HepG2 (cell line): ENCODE measurements at regions not wholly inside any gene's neighbourhood (a gene's known extent, or its start where the extent isn't known, plus 50 kb on each side); places are given as distances from the start of the nearest gene placed in this dataset.

Experiments used
- ATAC-seq: fragments of 200-7000 bp; cut with Tn5 transposase; 3 replicates; pipeline ENCODE4 v1.9.1; 2020; ENCODE audit warnings: mild to moderate bottlenecking, moderate library complexity
- BruUV-seq: library from RNA; stranded (reverse); fragments of 400-500 nt; replicated peaks from 2 replicates; lab custom pipeline; 2021; lab: Mats Ljungman, UMichigan
- CTCF ChIA-PET: fragments of 300-600 bp; formaldehyde crosslinking; extraction: SDS; loops from one replicate; lab custom pipeline; 2021; ENCODE audit warnings: low total read pairs, inconsistent platforms, low intra/inter-chr PET ratio; lab: Yijun Ruan, JAX
- POLR2A ChIA-PET: fragments of 350-600 bp; sonication (Branson Sonifier 250); formaldehyde crosslinking; loops from one replicate; lab custom pipeline; 2020; ENCODE audit warnings: antibody characterized with exemption, inconsistent platforms; lab: Yijun Ruan, JAX
- DNase-seq: peaks from one replicate; pipeline ENCODE4 v3.0.0-alpha.2; 2015; ENCODE audit warnings: low spot score
- FAIRE-seq: peaks from 3 replicates; lab custom pipeline; 2011; peaks lifted over from hg19 to GRCh38; lab: Jason Lieb, UNC
- H2AFZ ChIP-seq: one replicate; pipeline ENCODE4 v1.6.1; 2011; ENCODE audit warnings: low read length, inconsistent platforms
- H3K27ac ChIP-seq: fragments of 300-600 bp; 3 replicates; pipeline ENCODE4 v1.8.0; 2011; ENCODE audit warnings: mixed run types, mild to moderate bottlenecking, mixed read lengths, low read length, inconsistent platforms; ENCODE audit not compliant: insufficient read depth; ENCODE audit errors: extremely low read length
- H3K27me3 ChIP-seq, 2 experiments: fragments of 200-600 bp in 1 of 2; 2 replicates in 1 of 2; 3 replicates in 1 of 2; pipeline versions ENCODE4 v1.6.0 to v1.8.0; 2011; ENCODE audit warnings: low read length in 2 of 2, mild to moderate bottlenecking in 2 of 2, moderate library complexity in 2 of 2, inconsistent platforms in 1 of 2; ENCODE audit not compliant: insufficient read depth in 2 of 2, control insufficient read depth in 1 of 2
- H3K36me3 ChIP-seq, 2 experiments: fragments of 200-600 bp in 1 of 2; replicated peaks in 1 of 2; 2 replicates in 1 of 2; 3 replicates in 1 of 2; pipeline versions ENCODE4 v1.5.1 to v1.8.0; 2011; ENCODE audit warnings: low read length in 2 of 2, inconsistent platforms in 1 of 2; ENCODE audit not compliant: insufficient read depth in 2 of 2, control insufficient read depth in 1 of 2
- H3K4me1 ChIP-seq: 2 replicates; pipeline ENCODE4 v1.5.1; 2012; ENCODE audit warnings: low read length, inconsistent platforms; ENCODE audit not compliant: insufficient read depth
- H3K4me2 ChIP-seq: 2 replicates; pipeline ENCODE4 v1.6.0; 2011; ENCODE audit warnings: low read depth, low read length, inconsistent platforms
- H3K4me3 ChIP-seq, 3 experiments: fragments of 200-600 bp in 1 of 3; sonication (generic), shearing (Covaris generic) in 1 of 3; replicated peaks in 1 of 3; 2 replicates each; pipeline ENCODE4 v1.5.1; 2011 to 2016; ENCODE audit warnings: low read length in 3 of 3, inconsistent platforms in 2 of 3, low read depth in 2 of 3, mild to moderate bottlenecking in 2 of 3, control low read depth in 1 of 3, mixed read lengths in 1 of 3; ENCODE audit not compliant: insufficient read depth in 1 of 3
- H3K79me2 ChIP-seq: one replicate; pipeline ENCODE4 v1.6.1; 2011; ENCODE audit warnings: low read length, inconsistent platforms; ENCODE audit not compliant: insufficient read depth
- H3K9ac ChIP-seq: 2 replicates; pipeline ENCODE4 v1.6.0; 2011; ENCODE audit warnings: mild to moderate bottlenecking, low read depth, low read length, inconsistent platforms; ENCODE audit not compliant: insufficient read depth
- H3K9me3 ChIP-seq: 2 replicates; pipeline ENCODE4 v1.5.1; 2012; ENCODE audit warnings: mild to moderate bottlenecking, low read length
- H4K20me1 ChIP-seq: 2 replicates; pipeline ENCODE4 v1.6.0; 2011; ENCODE audit warnings: inconsistent platforms, mild to moderate bottlenecking, low read length, moderate library complexity; ENCODE audit not compliant: insufficient read depth
- ARID2 ChIP-seq: sonication (generic); formaldehyde crosslinking; IDR thresholded peaks from 2 replicates; pipeline ENCODE4 v1.8.1; 2022; ENCODE audit warnings: mild to moderate bottlenecking, missing genetic modification reagents, borderline replicate concordance
- ATF6 ChIP-seq: sonication (generic); formaldehyde crosslinking; conservative IDR thresholded peaks from 2 replicates; pipeline ENCODE4 v1.4.0; 2020; ENCODE audit warnings: missing genetic modification reagents
- CC2D1A ChIP-seq: sonication (generic); formaldehyde crosslinking; IDR thresholded peaks from 2 replicates; pipeline ENCODE4 v1.8.1; 2023; ENCODE audit warnings: mild to moderate bottlenecking, missing genetic modification reagents
- EEA1 ChIP-seq: sonication (generic); formaldehyde crosslinking; IDR thresholded peaks from 2 replicates; pipeline ENCODE4 v1.5.1; 2020; ENCODE audit warnings: mild to moderate bottlenecking, missing genetic modification reagents, borderline replicate concordance
- FOXP4 ChIP-seq: sonication (generic); formaldehyde crosslinking; IDR thresholded peaks from 2 replicates; pipeline ENCODE4 v1.4.0; 2020; ENCODE audit warnings: missing genetic modification reagents
- HMGXB4 ChIP-seq, 2 experiments: sonication (generic) in 1 of 2; formaldehyde crosslinking in 1 of 2; IDR thresholded peaks; 2 replicates each; pipeline versions ENCODE4 v1.4.0 to v1.6.1; 2018 to 2020; ENCODE audit warnings: missing genetic modification reagents in 2 of 2, borderline replicate concordance in 1 of 2, low read depth in 1 of 2, mild to moderate bottlenecking in 1 of 2, missing biosample characterization in 1 of 2
- NAIF1 ChIP-seq: sonication (generic); formaldehyde crosslinking; IDR thresholded peaks from 2 replicates; pipeline ENCODE4 v1.5.0; 2020; ENCODE audit warnings: mild to moderate bottlenecking, missing genetic modification reagents, borderline replicate concordance
- POGK ChIP-seq: sonication (generic); formaldehyde crosslinking; conservative IDR thresholded peaks from 2 replicates; pipeline ENCODE4 v1.8.0; 2022; ENCODE audit warnings: mild to moderate bottlenecking, moderate library complexity, missing genetic modification reagents
- RXRA ChIP-seq: sonication (generic); formaldehyde crosslinking; IDR thresholded peaks from 2 replicates; pipeline ENCODE4 v1.5.1; 2020; ENCODE audit warnings: missing genetic modification reagents
- ZBTB4 ChIP-seq: sonication (generic); formaldehyde crosslinking; IDR thresholded peaks from 2 replicates; pipeline ENCODE4 v1.4.0; 2020; ENCODE audit warnings: missing genetic modification reagents, mild to moderate bottlenecking, borderline replicate concordance
- ZNF282 ChIP-seq: fragments of 450-650 bp; IDR thresholded peaks from 2 replicates; pipeline ENCODE4 v1.6.1; 2018; ENCODE audit not compliant: partially characterized antibody
- ZNF3 ChIP-seq: IDR thresholded peaks from 2 replicates; pipeline ENCODE4 v1.7.0; 2017; ENCODE audit warnings: inconsistent platforms
- ZNF792 ChIP-seq: IDR thresholded peaks from 2 replicates; pipeline ENCODE4 v1.6.1; 2016
- WGBS: methylation state at CpG from one replicate; pipeline ENCODE4 v1.1.6; 2017; ENCODE audit warnings: low lambda C conversion rate; 5-methylcytosine and 5-hydroxymethylcytosine counted together
- in situ Hi-C: cut with HindIII; loops from 2 replicates; pipeline ENCODE4 v1.10.0; 2017; ENCODE audit warnings: low pct_unique_long_range_greater_than_20kb; ENCODE audit not compliant: extremely low pct_ligation_motif_present
- intact Hi-C: fragments of 100-400 bp; cut with micrococcal nuclease; formaldehyde crosslinking; loops from one replicate; pipeline ENCODE4 v1.10.0; 2022; ENCODE audit not compliant: unreplicated experiment

GRCh38 chr7:113657603-113658002 is 261.2 kb downstream of the PPP1R3A start:
- in situ Hi-C loops, result no loop called here
- 0% methylated on average over 1 of the region's 1 CpG for WGBS
- Histone ChIP-seq H3K4me1 (no peaks in the 10 kb centered on the region), H4K20me1 (no peaks in the 10 kb centered on the region), H3K79me2 (no peaks in the 10 kb centered on the region), H3K4me2 (no peak overlapping the region), H3K9me3 (no peaks in the 10 kb centered on the region), H2AFZ (no peak overlapping the region), H3K27ac (no peak overlapping the region), H3K27me3 (no peaks in the 10 kb centered on the region), H3K4me3 (no peak overlapping the region), H3K36me3 (no peaks in the 10 kb centered on the region), H3K9ac (no peak overlapping the region)
- intact Hi-C loops, result no loop called here
- POLR2A ChIA-PET, result no interaction called here
- ATAC-seq (no peak), FAIRE-seq (no peak), DNase-seq (no peak)
- CTCF ChIA-PET, result no interaction called here
- no TSS peak for BruUV-seq
- no peak for TF ChIP-seq ZNF282
- no peak for TF ChIP-seq POGK (CRISPR knock-in tag)
- no peak for TF ChIP-seq ZBTB4 (CRISPR knock-in tag)
- TF ChIP-seq EEA1, result no peak
- no peak for TF ChIP-seq CC2D1A
- no peak for TF ChIP-seq ATF6 (CRISPR knock-in tag)
- no peak for TF ChIP-seq ARID2 (CRISPR knock-in tag)
- TF ChIP-seq ZNF792, result no peak
- no peak for TF ChIP-seq FOXP4
- no peak for TF ChIP-seq RXRA (CRISPR knock-in tag)
- no peak for TF ChIP-seq NAIF1 (CRISPR knock-in tag)
- TF ChIP-seq HMGXB4 (CRISPR knock-in tag; IDR thresholded peaks at IDR 0.05; ENCODE audit: borderline replicate concordance in 1 of 2, low read depth in 1 of 2), result no peak
- TF ChIP-seq ZNF3 (CRISPR knock-in tag), result no peak
